Fibroblast of mammary gland (primary cell): ENCODE measurements at regions not wholly inside any gene's neighbourhood (a gene's known extent, or its start where the extent isn't known, plus 50 kb on each side); places are given as distances from the start of the nearest gene placed in this dataset.

Source experiments
- DNase-seq: peaks from one replicate; pipeline ENCODE4 v3.0.0-alpha.2; 2010; ENCODE audit warnings: low read depth
- H3K4me3 ChIP-seq: 2 replicates; pipeline ENCODE4 v1.5.1; 2011; ENCODE audit warnings: low read depth, mild to moderate bottlenecking, low read length, moderate library complexity; ENCODE audit not compliant: control insufficient read depth
- TF ChIP-seq, protein P1 (sequence below): conservative IDR thresholded peaks from 2 replicates; pipeline ENCODE4 v1.5.1; 2011; ENCODE audit warnings: low read depth, low read length, inconsistent platforms; ENCODE audit not compliant: control insufficient read depth, insufficient read depth

DNA sequence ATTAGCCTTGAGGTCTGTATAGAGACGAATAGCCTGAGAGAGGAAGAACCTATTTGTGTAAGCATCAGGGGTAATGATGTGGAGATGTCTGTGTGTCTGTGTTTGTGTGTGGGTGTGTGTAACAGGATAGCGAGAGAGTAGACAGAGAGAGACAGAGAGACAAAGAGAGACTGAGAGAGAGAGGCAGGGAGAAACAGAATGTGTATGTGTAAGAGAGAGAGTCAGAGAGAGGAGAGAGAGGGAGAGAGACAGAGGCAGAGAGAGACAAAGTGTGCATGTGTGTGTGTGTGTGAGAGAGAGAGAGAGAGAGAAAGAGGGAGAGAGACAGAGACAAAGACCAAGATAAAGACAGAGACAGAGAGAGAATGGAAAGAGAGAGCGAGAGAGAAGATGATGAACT, 396.1 kb downstream of the PAX1 start:
- H3K4me3 ChIP-seq = no peak overlapping the region
- TF ChIP-seq, protein P1, sequence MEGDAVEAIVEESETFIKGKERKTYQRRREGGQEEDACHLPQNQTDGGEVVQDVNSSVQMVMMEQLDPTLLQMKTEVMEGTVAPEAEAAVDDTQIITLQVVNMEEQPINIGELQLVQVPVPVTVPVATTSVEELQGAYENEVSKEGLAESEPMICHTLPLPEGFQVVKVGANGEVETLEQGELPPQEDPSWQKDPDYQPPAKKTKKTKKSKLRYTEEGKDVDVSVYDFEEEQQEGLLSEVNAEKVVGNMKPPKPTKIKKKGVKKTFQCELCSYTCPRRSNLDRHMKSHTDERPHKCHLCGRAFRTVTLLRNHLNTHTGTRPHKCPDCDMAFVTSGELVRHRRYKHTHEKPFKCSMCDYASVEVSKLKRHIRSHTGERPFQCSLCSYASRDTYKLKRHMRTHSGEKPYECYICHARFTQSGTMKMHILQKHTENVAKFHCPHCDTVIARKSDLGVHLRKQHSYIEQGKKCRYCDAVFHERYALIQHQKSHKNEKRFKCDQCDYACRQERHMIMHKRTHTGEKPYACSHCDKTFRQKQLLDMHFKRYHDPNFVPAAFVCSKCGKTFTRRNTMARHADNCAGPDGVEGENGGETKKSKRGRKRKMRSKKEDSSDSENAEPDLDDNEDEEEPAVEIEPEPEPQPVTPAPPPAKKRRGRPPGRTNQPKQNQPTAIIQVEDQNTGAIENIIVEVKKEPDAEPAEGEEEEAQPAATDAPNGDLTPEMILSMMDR = no peak
- DNase-seq = no peak

DNA sequence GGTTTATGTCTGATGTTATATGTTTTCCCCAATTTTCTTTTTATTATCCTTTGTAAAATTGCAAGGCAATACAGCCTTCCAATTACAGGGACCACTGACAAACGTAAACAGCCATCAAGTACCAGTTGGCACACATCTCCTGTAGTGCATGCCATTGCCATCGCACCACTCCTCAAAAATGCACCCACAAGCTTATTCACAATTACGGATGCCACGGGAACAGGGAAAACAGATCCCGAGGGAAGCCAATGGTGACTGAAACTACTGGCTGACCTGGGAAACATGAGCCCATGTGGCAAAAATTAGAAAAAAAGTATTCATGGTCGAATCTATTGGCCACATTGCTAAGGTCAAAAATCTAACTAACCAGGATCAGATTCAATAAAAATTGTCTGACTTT, 395.2 kb downstream of the PAX1 start:
- TF ChIP-seq, protein P1 = no peak

DNA sequence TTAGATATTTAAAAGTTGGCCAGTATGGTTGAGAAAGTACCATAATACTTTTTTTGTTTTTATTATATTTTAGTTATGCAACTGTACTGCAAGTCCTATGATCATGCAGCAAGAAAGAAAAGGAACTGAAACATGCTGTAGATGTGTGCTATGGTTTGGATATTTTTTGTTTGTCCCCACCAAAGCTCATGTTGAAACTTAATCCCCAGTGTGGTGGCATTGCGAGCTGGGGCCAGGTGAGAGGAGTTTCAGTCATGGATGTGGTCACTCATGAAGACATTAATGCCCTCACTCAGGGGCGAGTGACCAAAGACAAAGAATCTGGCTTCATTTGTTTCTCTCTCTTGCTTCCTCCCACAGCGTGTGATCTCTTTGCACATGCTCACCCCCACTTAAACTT, 393.9 kb downstream of the PAX1 start:
- no peak for DNase-seq
- TF ChIP-seq, protein P1 = no peak
- no peak overlapping the region for H3K4me3 ChIP-seq

More for the DNA sequence above, 395.2 kb downstream of the PAX1 start:
- no peak for DNase-seq
- no peak overlapping the region for H3K4me3 ChIP-seq

DNA sequence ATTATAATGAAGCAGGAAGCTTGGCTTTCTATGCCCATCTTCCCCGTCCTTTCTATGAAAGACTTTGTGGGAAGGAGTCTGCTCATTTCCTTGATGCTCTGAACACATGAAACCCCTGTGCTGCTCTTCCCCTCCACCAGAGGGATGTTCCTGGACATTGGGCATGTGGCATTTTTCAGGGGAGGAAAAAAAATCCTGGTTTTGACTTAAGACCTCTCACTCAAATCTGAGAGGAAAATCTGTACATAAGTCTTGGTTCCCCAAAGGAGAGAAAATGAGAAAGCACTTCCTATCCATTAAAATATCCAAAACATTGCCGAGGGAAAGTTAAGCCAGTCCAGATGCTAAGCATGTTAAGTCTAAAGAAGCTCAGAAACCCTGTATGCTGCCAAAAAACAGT, 393.0 kb downstream of the PAX1 start:
- DNase-seq = no peak
- H3K4me3 ChIP-seq = no peak overlapping the region
- TF ChIP-seq, protein P1 = no peak

DNA sequence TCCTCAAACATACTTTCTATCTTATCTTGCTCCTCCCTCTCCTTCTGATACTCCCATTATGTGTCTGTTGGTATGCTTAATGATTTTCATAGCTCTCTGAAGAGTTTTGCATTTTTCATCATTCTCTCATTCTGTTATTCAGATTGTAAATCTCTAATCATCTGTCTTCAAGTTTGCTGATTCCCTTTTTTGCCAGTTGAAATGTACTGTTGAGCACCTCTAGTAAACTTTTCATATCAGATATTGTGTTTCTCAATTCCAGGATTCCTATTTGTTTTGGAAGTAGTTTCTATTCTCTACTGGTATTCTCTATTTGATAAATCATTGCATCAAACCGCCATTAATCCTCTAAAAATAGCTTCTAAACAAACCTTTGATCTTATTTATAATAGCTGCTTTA, 387.7 kb downstream of the PAX1 start:
- TF ChIP-seq, protein P1 = no peak
- H3K4me3 ChIP-seq = no peak overlapping the region
- no peak for DNase-seq

DNA sequence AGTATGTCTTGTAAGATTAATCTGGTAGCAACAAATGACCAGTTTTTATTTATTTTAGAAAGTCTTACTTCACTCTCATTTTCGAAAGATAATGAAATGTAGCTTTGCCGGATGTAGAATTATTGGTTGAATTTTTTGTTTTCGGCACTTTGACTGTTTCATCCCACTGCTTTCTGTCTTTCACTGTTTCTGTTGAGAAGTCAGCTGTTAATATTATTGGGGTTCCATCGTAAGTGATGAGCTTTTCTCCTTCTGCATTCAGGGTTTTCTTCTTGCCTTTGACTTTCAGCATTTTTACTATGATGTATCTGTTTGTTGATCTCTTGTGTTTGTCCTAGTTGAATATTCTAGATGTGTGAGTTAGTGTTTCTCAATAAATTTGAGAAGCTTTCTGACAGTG, 383.4 kb downstream of the PAX1 start:
- TF ChIP-seq, protein P1 = no peak
- no peak overlapping the region for H3K4me3 ChIP-seq
- no peak for DNase-seq

DNA sequence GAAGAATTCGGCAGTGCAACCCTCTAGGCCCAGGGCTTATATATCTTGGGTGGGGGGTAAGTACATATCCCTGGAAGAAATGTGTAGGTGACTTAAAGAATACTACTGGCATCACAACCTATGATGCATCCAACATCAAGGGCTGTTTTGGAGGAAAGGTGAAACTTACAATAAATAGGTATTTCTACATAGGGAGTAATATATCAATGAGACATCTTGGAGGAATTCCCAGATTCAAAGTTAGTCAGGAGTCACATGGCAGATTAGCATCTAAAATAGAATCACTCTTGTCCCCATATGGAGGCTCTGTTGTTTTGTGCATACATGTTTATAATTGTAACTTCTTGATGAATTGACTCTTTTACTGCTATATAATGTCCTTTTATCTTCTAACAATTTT, 375.5 kb downstream of the PAX1 start:
- no peak overlapping the region for H3K4me3 ChIP-seq
- TF ChIP-seq, protein P1 = no peak
- DNase-seq = peak; percentile 73
